DND-41 (cell line): ENCODE measurements at regions not wholly inside any gene's neighbourhood (a gene's known extent, or its start where the extent isn't known, plus 50 kb on each side); places are given as distances from the start of the nearest gene placed in this dataset.

Experiments used
- CTCF ChIP-seq: IDR thresholded peaks from 2 replicates; pipeline ENCODE4 v1.5.1; 2012; ENCODE audit warnings: borderline replicate concordance, low read length, moderate library complexity, mild to moderate bottlenecking; ENCODE audit not compliant: poor library complexity, severe bottlenecking; ENCODE audit errors: extremely low read depth
- EZH2 ChIP-seq: IDR thresholded peaks from 3 replicates; pipeline ENCODE4 v1.6.1; 2012; ENCODE audit warnings: borderline replicate concordance, low read depth, mild to moderate bottlenecking, moderate library complexity, low read length, inconsistent platforms; ENCODE audit not compliant: severe bottlenecking

- TF ChIP-seq CTCF (no peak), EZH2 (no peak)
Measured at GRCh38 chr9:30140407-30140806, 2244.0 kb upstream of the ACO1 start.
